BLaER1 (cell line): ENCODE measurements at regions not wholly inside any gene's neighbourhood (a gene's known extent, or its start where the extent isn't known, plus 50 kb on each side); places are given as distances from the start of the nearest gene placed in this dataset.

ENCODE experiments used
- H3K27ac ChIP-seq: shearing (Covaris generic); formaldehyde crosslinking; 2 replicates; pipeline ENCODE4 v1.8.1; 2022
- H3K27me3 ChIP-seq: shearing (Covaris generic); formaldehyde crosslinking; 2 replicates; pipeline ENCODE4 v1.8.1; 2022
- H3K36me3 ChIP-seq: shearing (Covaris generic); formaldehyde crosslinking; 2 replicates; pipeline ENCODE4 v1.8.1; 2022
- H3K4me1 ChIP-seq: shearing (Covaris generic); formaldehyde crosslinking; 2 replicates; pipeline ENCODE4 v1.8.1; 2022
- H3K4me2 ChIP-seq: shearing (Covaris generic); formaldehyde crosslinking; 2 replicates; pipeline ENCODE4 v1.8.1; 2022
- H3K4me3 ChIP-seq: shearing (Covaris generic); formaldehyde crosslinking; 2 replicates; pipeline ENCODE4 v1.8.1; 2022
- H3K9ac ChIP-seq: shearing (Covaris generic); formaldehyde crosslinking; 2 replicates; pipeline ENCODE4 v1.8.1; 2022
- H3K9me3 ChIP-seq: shearing (Covaris generic); formaldehyde crosslinking; 2 replicates; pipeline ENCODE4 v1.8.1; 2022
- H4K20me1 ChIP-seq: shearing (Covaris generic); formaldehyde crosslinking; 2 replicates; pipeline ENCODE4 v1.8.1; 2022
- Cebpa-rat ChIP-seq: shearing (Covaris generic); IDR thresholded peaks from 2 replicates; pipeline ENCODE4 v1.8.1; 2022

DNA sequence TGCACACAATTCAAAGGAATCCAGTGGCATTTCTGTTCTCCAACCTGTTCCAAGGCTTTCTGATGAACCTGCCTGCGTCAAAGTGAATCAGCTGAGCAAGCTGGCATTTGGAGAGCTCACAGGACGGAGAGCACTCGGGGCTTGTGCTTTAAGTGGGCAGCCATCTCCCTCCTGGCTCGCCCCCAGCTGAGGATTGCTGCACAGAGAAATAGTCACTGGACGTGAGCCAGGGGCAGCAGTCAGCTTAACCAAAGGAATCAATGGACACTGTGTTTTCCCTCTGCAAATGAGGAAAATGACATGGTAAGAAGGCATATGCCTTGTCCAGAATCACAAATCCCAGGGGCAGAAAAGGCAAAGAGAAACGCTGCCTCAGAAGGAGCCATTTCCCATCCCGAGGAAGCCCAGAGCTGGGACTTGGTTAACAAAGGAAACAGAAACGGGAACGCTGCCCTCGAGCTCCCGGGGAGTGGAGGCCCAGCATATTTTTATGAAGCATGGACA lies 299.4 kb downstream of the ZSWIM6 start:
- no peak overlapping the region for H3K4me2 ChIP-seq
- H3K9ac ChIP-seq: no peak overlapping the region

GRCh38 chr5:61632064-61632463 lies 300.0 kb downstream of the ZSWIM6 start:
- no peak overlapping the region for H3K9ac ChIP-seq
- no peak overlapping the region for H3K4me3 ChIP-seq
- no peaks in the 10 kb centered on the region; the same call in 1 of the 2 replicates for H3K27me3 ChIP-seq
- no peaks in the 10 kb centered on the region for H3K36me3 ChIP-seq
- H4K20me1 ChIP-seq: no peaks in the 10 kb centered on the region
- no peaks in the 10 kb centered on the region for H3K4me1 ChIP-seq
- no peak overlapping the region for H3K4me2 ChIP-seq
- no peak overlapping the region for H3K27ac ChIP-seq
- H3K9me3 ChIP-seq: no peaks in the 10 kb centered on the region
- TF ChIP-seq Cebpa-rat: no peak

More for the DNA sequence above, 299.4 kb downstream of the ZSWIM6 start:
- TF ChIP-seq Cebpa-rat: no peak
- no peak overlapping the region for H3K4me3 ChIP-seq
- no peaks in the 10 kb centered on the region for H4K20me1 ChIP-seq
- peaks cover 6% of the 10 kb centered on the region for H3K4me1 ChIP-seq
- H3K36me3 ChIP-seq: no peaks in the 10 kb centered on the region
- H3K27me3 ChIP-seq: peaks cover 6% of the 10 kb centered on the region; the same call in 1 of the 2 replicates
- no peaks in the 10 kb centered on the region for H3K9me3 ChIP-seq
- H3K27ac ChIP-seq: no peak overlapping the region

DNA sequence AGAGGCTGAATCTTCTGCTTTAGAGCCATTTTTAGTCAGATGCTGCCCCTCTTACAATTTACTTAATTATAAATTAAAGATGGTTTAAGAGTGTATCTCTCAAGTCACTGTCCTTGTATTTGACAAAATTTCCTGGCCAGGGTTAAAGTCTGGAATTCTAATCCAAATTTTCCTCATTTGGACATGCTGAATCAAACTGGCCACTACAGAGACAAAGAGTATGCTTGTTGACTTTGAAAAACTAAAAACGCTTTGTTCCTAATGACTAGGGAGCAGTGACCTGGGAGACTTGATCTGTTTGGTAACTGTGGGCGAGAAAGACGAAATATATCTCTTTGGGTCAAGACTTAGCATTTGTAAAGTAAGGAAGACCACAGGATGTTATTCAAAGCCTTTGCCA lies 303.2 kb downstream of the ZSWIM6 start:
- TF ChIP-seq Cebpa-rat: no peak
- H3K36me3 ChIP-seq: no peaks in the 10 kb centered on the region
- H3K4me1 ChIP-seq: no peaks in the 10 kb centered on the region
- H3K4me3 ChIP-seq: no peak overlapping the region
- no peak overlapping the region for H3K9ac ChIP-seq
- no peak overlapping the region for H3K4me2 ChIP-seq
- no peaks in the 10 kb centered on the region for H3K9me3 ChIP-seq
- H4K20me1 ChIP-seq: no peaks in the 10 kb centered on the region
- H3K27me3 ChIP-seq: no peaks in the 10 kb centered on the region
- H3K27ac ChIP-seq: no peak overlapping the region

GRCh38 chr5:61637566-61637965 lies 305.5 kb downstream of the ZSWIM6 start:
- Histone ChIP-seq H3K4me3 (no peak overlapping the region), H3K4me2 (no peak overlapping the region)

GRCh38 chr5:61638476-61638875 lies 306.4 kb downstream of the ZSWIM6 start:
- 0 out of 2 replicates have a peak, but pooled peaks cover 4% of the 10 kb centered on the region for H3K4me1 ChIP-seq
- no peak for TF ChIP-seq Cebpa-rat
- H3K9ac ChIP-seq: no peak overlapping the region
- H3K9me3 ChIP-seq: no peaks in the 10 kb centered on the region
- no peaks in the 10 kb centered on the region for H3K27me3 ChIP-seq
- H3K4me2 ChIP-seq: no peak overlapping the region
- H4K20me1 ChIP-seq: no peaks in the 10 kb centered on the region
- H3K27ac ChIP-seq: no peak overlapping the region
- H3K36me3 ChIP-seq: no peaks in the 10 kb centered on the region
- H3K4me3 ChIP-seq: no peak overlapping the region

More at GRCh38 chr5:61637566-61637965, 305.5 kb downstream of the ZSWIM6 start:
- Histone ChIP-seq H3K9ac (no peak overlapping the region), H4K20me1 (no peaks in the 10 kb centered on the region), H3K9me3 (no peaks in the 10 kb centered on the region), H3K4me1 (0 out of 2 replicates have a peak, but pooled peaks cover 4% of the 10 kb centered on the region), H3K27me3 (no peaks in the 10 kb centered on the region), H3K36me3 (no peaks in the 10 kb centered on the region), H3K27ac (no peak overlapping the region)
- TF ChIP-seq Cebpa-rat: no peak

DNA sequence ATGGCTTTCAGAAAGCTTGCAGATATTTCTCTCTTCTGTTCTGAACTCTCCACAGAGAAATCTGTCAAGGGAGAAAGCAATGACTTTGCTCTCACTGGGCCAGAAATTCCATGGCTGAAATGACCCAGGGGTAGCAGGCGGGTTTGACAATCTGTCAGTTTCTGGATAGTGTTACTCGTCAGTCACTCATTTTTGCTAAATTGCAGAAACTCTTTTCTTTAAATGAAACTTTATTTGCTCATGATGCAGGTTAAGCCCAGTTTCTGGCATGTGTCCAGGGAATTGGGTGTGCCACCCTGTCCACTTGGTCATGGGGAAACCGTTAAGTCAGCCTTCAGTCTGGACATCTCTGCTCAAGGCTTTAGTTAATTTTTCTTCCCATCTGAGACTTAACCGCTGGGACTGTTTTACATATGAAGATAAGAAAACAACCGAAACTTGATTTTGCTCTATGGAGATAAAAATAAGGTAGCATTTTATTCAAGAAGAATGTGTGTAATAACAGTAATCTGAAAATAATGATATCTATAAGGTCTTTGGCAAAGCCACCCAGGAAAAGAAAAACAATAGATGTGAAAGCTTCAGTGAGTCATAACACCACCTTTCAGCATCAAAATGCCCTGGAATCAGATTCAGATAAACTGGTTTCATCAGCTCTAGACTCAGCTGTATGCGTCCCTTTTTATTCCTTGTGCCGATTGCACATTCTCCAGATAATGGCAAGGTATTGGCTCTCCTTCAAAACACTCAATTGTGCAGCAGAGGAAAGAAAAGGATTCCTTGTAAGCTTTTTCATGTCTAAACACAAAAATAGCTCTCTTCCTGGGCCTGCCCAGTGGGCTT lies 308.3 kb downstream of the ZSWIM6 start:
- TF ChIP-seq Cebpa-rat: no peak
- no peaks in the 10 kb centered on the region for H3K9me3 ChIP-seq
- H3K27me3 ChIP-seq: no peaks in the 10 kb centered on the region
- H3K27ac ChIP-seq: no peak overlapping the region
- H3K9ac ChIP-seq: no peak overlapping the region
- H3K4me1 ChIP-seq: 0 out of 2 replicates have a peak, but pooled peaks cover 4% of the 10 kb centered on the region
- no peaks in the 10 kb centered on the region for H4K20me1 ChIP-seq
- no peak overlapping the region for H3K4me3 ChIP-seq
- H3K36me3 ChIP-seq: no peaks in the 10 kb centered on the region
- no peak overlapping the region for H3K4me2 ChIP-seq

DNA sequence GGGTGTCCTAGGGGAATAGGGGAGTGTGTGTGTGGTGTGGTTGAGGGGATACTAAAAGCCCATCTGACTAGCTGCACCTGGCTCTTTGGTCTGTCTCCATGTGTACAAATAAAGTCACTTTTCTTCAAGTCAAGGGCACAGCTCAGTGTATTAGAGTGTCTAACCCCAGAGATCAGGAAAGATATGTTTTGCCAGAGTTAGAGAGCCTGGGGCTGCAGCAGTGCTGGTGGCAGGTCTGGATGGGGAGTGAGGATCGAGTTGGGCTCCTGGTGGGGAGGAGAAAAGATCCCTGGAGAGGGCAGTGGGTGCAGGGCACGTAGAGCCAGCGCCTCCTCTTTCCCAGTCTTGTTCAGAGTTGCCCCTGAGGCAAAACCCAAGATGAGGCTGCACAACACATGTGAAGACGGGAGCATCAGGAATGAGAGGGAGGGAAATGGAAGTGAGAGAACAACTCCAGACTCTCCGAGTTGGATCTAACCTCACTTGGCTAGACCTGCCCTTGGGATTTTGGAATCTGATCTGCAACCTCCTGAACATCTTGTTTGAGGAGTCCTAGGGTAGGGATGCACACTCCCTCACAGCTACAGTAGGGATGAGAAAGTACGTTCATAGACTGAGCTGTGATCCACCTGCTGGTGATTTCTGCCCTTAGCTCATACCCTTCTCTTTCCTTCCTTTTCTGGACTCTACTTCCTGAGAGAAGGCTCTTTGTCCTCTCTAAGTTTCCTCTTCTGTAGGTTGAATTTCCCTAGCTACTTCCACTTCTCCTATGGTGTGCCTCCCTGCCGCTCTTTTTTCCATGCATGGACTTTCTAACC lies 309.9 kb downstream of the ZSWIM6 start:
- H3K27me3 ChIP-seq: no peaks in the 10 kb centered on the region
- no peak overlapping the region for H3K4me2 ChIP-seq
- no peaks in the 10 kb centered on the region for H4K20me1 ChIP-seq
- no peaks in the 10 kb centered on the region for H3K36me3 ChIP-seq
- H3K4me3 ChIP-seq: no peak overlapping the region
- no peak for TF ChIP-seq Cebpa-rat
- no peak overlapping the region for H3K27ac ChIP-seq
- no peak overlapping the region for H3K9ac ChIP-seq
- 0 out of 2 replicates have a peak, but pooled peaks cover 4% of the 10 kb centered on the region for H3K4me1 ChIP-seq
- H3K9me3 ChIP-seq: no peaks in the 10 kb centered on the region

DNA sequence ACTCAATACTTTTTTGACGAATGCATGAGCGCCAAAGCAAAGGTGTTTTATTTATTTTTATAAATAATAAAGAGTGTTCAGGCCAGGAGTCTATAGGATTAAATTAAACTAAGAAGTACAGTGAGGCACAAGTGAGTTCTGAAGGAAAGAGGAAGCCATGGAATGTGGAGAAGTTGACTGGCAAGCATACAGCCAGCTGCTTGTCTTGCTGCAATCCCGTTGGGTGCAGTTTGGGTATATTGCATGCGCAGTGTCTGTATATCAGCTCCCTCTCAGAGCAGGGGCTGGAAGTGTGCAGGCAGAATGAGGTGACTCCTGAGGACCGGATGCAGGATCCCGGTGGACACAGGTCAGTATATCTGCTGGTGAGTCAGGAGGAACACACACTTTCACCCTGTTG lies 315.6 kb downstream of the ZSWIM6 start:
- Histone ChIP-seq H3K9ac (no peak overlapping the region), H3K4me3 (no peak overlapping the region), H3K4me1 (no peaks in the 10 kb centered on the region), H3K27me3 (no peaks in the 10 kb centered on the region), H3K27ac (no peak overlapping the region), H3K36me3 (no peaks in the 10 kb centered on the region), H4K20me1 (no peaks in the 10 kb centered on the region), H3K4me2 (no peak overlapping the region), H3K9me3 (no peaks in the 10 kb centered on the region)
- no peak for TF ChIP-seq Cebpa-rat

DNA sequence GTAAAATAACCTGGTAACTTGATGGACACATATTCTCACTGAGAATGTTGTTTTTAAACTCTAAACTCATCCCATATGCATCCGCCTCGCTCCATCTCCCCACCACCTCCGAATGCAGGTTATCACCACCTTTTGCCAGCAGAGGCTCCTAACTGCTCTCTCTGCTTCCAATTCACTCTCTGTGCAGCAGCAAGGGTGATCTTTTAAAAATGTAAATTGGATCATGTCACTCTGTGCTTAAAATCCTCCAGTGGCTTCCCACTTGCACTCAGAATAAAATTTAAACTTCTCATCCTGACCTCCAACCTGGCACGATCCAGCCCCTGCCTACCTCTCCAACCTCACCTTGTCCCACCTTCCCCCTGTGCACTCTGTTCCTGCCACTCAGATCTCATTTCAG lies 317.2 kb downstream of the ZSWIM6 start:
- Histone ChIP-seq H3K4me3 (no peak overlapping the region), H3K9ac (no peak overlapping the region), H4K20me1 (no peaks in the 10 kb centered on the region), H3K27ac (no peak overlapping the region), H3K36me3 (no peaks in the 10 kb centered on the region), H3K9me3 (no peaks in the 10 kb centered on the region), H3K4me1 (peaks cover 12% of the 10 kb centered on the region), H3K27me3 (no peaks in the 10 kb centered on the region), H3K4me2 (no peak overlapping the region)
- TF ChIP-seq Cebpa-rat: no peak

GRCh38 chr5:61649971-61650370 lies 317.9 kb downstream of the ZSWIM6 start:
- Histone ChIP-seq H3K4me3 (no peak overlapping the region), H4K20me1 (no peaks in the 10 kb centered on the region), H3K9me3 (no peaks in the 10 kb centered on the region), H3K36me3 (no peaks in the 10 kb centered on the region), H3K27me3 (no peaks in the 10 kb centered on the region), H3K9ac (no peak overlapping the region), H3K4me1 (peaks cover 12% of the 10 kb centered on the region), H3K4me2 (no peak overlapping the region), H3K27ac (no peak overlapping the region)
- no peak for TF ChIP-seq Cebpa-rat
